ENCODE measurements at regions not wholly inside any gene's neighbourhood (a gene's known extent, or its start where the extent isn't known, plus 50 kb on each side); places are given as distances from the start of the nearest gene placed in this dataset.

GRCh38 chr6:21331235-21331634 lies 262.3 kb upstream of the SOX4 start:
- TF ChIP-seq CTCF (IDR thresholded peaks at IDR 0.05) (no peak), EZH2 (IDR thresholded peaks at IDR 0.05; ENCODE audit: borderline replicate concordance, insufficient read depth, low read depth, low read length, poor library complexity, severe bottlenecking) (no peak)

All from B cell (primary cell).